Uterus (tissue), 3 donors: ENCODE measurements at regions not wholly inside any gene's neighbourhood (a gene's known extent, or its start where the extent isn't known, plus 50 kb on each side); places are given as distances from the start of the nearest gene placed in this dataset.

Experiments
- DNase-seq, 2 donors: peaks; one replicate each; pipeline ENCODE4 v3.0.0-alpha.2; 2019 to 2020
- H3K27ac ChIP-seq, 2 donors: fragments of 200-600 bp; sonication (generic); 1 replicate in 1 of 2; 2 replicates in 1 of 2; pipeline ENCODE4 v1.5.1; 2016 to 2018
- H3K27me3 ChIP-seq, 2 donors: fragments of 200-600 bp; sonication (generic); one replicate each; pipeline ENCODE4 v1.5.1; 2018 to 2019; ENCODE audit warnings: control low read depth in 1 of 2
- H3K36me3 ChIP-seq, 2 donors: fragments of 200-600 bp; sonication (generic); one replicate each; pipeline ENCODE4 v1.5.1; 2019; ENCODE audit warnings: control low read depth in 1 of 2
- H3K4me1 ChIP-seq, 2 donors: fragments of 200-600 bp; sonication (generic); one replicate each; pipeline ENCODE4 v1.5.1; 2018 to 2019; ENCODE audit warnings: control low read depth in 1 of 2
- H3K4me3 ChIP-seq, 2 donors: fragments of 200-600 bp; sonication (generic); 1 replicate in 1 of 2; 2 replicates in 1 of 2; pipeline ENCODE4 v1.5.1; 2018 to 2019; ENCODE audit warnings: mild to moderate bottlenecking in 1 of 2
- H3K9me3 ChIP-seq, 2 donors: fragments of 200-600 bp; sonication (generic); one replicate each; pipeline ENCODE4 v1.5.1; 2019; ENCODE audit warnings: control low read depth in 1 of 2
- POLR2A ChIP-seq, 2 donors: fragments of 450-650 bp; IDR thresholded peaks; one replicate each; pipeline ENCODE4 v1.6.1; 2016; ENCODE audit warnings: antibody characterized with exemption in 2 of 2, mild to moderate bottlenecking in 1 of 2, moderate library complexity in 1 of 2
- intact Hi-C: fragments of 100-400 bp; cut with DNase I; formaldehyde crosslinking; loops from one replicate; pipeline ENCODE4 v1.15.1; 2023; ENCODE audit warnings: low total_unique reads
- TF ChIP-seq, protein P1 (sequence below), 4 experiments: fragments of 200-600 bp in 2 of 4; fragments of 450-650 bp in 2 of 4; sonication (generic) in 2 of 4; IDR thresholded peaks; one replicate each; pipeline ENCODE4 v1.5.1; 2016 to 2019; ENCODE audit warnings: antibody characterized with exemption in 4 of 4, mild to moderate bottlenecking in 2 of 4, moderate library complexity in 1 of 4
- donor health status: DM: yes; HTN: yes; CAD: no.

DNA sequence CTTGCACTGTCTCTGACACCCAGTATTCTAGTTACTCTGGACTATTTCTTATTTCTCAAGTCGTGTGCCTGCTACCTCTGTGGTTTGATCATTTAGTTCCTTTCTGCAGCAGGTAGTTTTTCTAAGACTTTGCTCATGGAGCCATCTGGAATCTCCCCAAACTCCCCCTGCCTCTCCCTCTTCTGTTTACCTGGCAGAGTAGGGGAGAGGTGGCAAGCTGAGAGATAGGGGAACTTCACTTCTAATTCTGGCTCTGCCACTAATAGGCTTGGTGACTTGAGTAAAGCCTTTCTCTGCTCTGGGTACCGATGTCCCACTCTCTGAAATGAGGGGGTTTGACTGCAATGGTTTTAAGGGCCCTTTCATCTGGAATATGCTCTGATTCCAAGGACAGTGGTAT, 141.3 kb downstream of the CPEB2 start:
- no peaks in the 10 kb centered on the region for H3K36me3 ChIP-seq
- H3K4me3 ChIP-seq, result no peak overlapping the region
- H3K27ac ChIP-seq, result no peak overlapping the region
- no peak for TF ChIP-seq POLR2A (IDR thresholded peaks at IDR 0.05)
- H3K9me3 ChIP-seq, result no peaks in the 10 kb centered on the region
- intact Hi-C loops, result no loop called here
- no peak for DNase-seq
- no peaks in the 10 kb centered on the region for H3K27me3 ChIP-seq
- H3K4me1 ChIP-seq, result no peaks in the 10 kb centered on the region

DNA sequence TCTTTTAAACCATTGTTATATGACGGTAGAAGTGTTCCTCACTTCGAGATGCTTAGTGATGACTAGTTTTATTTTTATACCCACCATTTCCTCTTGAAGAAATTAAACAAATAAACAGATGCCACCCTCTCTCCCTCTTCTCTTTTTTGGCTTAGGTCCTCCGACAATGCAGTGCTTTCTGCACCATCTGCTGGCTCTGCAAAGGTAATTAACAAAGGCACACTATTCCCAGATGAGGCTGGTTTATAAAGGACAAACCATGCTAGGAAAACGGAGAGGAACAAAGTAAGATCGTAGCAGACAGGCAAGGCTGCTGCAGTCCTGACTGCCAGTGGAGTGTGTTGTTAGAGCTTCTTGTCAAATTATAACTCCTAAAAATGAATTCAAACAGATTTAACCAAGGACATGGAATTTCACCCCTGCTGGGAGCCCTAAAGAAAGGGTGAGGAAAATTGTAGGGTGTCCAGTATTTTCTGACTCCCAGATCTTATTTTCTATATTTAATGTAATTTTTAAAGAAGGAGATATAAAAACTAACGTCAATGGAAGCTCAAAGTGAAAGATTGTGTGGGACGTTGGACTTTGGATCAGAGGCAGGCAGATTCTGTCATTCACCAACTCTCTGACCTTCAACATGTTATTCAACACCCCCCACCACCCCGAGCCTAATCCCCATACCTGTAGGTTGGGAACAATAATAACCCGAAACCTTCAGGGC, 142.1 kb downstream of the CPEB2 start:
- Histone ChIP-seq H3K4me1 (peaks cover 0 to under 1% of the 10 kb centered on the region in 2 donors), H3K4me3 (no peak overlapping the region), H3K36me3 (no peaks in the 10 kb centered on the region), H3K27ac (no peak overlapping the region), H3K9me3 (no peaks in the 10 kb centered on the region), H3K27me3 (no peaks in the 10 kb centered on the region)
- intact Hi-C loops, result no loop called here
- TF ChIP-seq, protein P1, sequence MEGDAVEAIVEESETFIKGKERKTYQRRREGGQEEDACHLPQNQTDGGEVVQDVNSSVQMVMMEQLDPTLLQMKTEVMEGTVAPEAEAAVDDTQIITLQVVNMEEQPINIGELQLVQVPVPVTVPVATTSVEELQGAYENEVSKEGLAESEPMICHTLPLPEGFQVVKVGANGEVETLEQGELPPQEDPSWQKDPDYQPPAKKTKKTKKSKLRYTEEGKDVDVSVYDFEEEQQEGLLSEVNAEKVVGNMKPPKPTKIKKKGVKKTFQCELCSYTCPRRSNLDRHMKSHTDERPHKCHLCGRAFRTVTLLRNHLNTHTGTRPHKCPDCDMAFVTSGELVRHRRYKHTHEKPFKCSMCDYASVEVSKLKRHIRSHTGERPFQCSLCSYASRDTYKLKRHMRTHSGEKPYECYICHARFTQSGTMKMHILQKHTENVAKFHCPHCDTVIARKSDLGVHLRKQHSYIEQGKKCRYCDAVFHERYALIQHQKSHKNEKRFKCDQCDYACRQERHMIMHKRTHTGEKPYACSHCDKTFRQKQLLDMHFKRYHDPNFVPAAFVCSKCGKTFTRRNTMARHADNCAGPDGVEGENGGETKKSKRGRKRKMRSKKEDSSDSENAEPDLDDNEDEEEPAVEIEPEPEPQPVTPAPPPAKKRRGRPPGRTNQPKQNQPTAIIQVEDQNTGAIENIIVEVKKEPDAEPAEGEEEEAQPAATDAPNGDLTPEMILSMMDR (IDR thresholded peaks at IDR 0.05), result no peak
- TF ChIP-seq POLR2A (IDR thresholded peaks at IDR 0.05), result no peak
- no peak for DNase-seq

DNA sequence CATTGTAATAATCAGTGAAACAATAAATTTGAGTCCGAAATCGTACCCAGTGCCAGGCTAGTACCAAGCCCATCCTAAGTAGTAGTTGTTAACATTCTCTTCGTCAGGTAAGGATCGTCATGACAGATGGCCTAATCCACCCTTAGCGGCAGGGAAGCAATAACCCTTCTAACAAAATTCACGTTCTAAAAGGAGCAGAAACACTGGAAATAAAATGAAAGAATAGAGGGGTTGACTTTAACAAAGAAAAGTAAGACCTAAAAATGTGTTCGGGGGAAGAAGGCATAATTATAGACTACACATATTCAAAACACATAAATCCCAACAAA, 142.7 kb downstream of the CPEB2 start:
- Histone ChIP-seq H3K9me3 (no peaks in the 10 kb centered on the region), H3K36me3 (no peaks in the 10 kb centered on the region), H3K27me3 (no peaks in the 10 kb centered on the region), H3K4me1 (peaks cover 0 to 5% of the 10 kb centered on the region in 2 donors), H3K27ac (no peak overlapping the region), H3K4me3 (no peak overlapping the region)
- TF ChIP-seq, protein P1 (IDR thresholded peaks at IDR 0.05), result no peak
- TF ChIP-seq POLR2A (IDR thresholded peaks at IDR 0.05), result no peak
- no peak for DNase-seq
- intact Hi-C loops, result no loop called here

DNA sequence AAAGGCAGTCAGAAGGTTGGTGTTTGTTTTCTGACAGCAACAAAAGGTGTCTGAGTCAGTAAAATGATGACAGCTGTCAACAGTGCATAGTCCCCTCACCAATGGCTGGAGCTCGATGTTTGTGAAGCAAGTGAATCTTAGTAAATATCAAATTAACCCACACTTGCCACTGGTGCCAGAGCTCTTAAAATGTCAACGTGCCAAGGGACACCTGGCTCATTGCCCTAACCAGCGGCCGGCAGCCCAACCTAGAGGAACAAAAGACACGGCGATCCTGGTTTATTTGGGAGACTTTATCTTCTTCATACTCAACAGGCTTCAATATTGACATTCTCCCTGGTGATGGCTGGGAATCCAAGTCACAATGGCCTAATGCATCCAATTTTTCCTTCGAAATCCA, 143.4 kb downstream of the CPEB2 start:
- Histone ChIP-seq H3K27ac (no peak overlapping the region), H3K4me3 (no peak overlapping the region), H3K36me3 (no peaks in the 10 kb centered on the region), H3K4me1 (peaks cover 0 to 5% of the 10 kb centered on the region in 2 donors), H3K27me3 (no peaks in the 10 kb centered on the region), H3K9me3 (no peaks in the 10 kb centered on the region)
- intact Hi-C loops, result no loop called here
- no peak for TF ChIP-seq POLR2A (IDR thresholded peaks at IDR 0.05)
- TF ChIP-seq, protein P1 (IDR thresholded peaks at IDR 0.05), result no peak
- DNase-seq, result no peak

DNA sequence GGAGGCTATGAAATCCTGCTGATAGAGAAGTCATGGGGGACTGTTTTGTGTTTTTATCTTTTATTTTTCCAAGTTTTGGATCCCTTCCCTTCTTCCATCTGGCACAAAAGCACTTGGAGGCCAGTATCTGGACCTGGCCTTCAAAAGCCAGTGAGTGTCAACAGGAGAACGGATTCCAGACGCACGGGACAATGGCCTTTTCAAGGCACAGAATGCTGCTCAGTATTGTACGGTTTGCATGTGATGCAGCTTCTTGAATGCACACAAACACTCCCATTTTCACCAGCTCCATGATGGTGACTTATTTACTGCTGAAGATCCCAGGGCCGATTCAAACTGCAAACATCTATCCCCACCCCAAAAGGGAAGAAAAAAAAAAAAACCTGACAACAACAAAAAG, 145.4 kb downstream of the CPEB2 start:
- H3K27ac ChIP-seq, result no peak overlapping the region
- peaks cover 0 to 5% of the 10 kb centered on the region in 2 donors for H3K4me1 ChIP-seq
- no peaks in the 10 kb centered on the region for H3K36me3 ChIP-seq
- no peak for DNase-seq
- intact Hi-C loops, result no loop called here
- no peak for TF ChIP-seq POLR2A (IDR thresholded peaks at IDR 0.05)
- TF ChIP-seq, protein P1 (IDR thresholded peaks at IDR 0.05), result no peak
- no peak overlapping the region for H3K4me3 ChIP-seq
- no peaks in the 10 kb centered on the region for H3K9me3 ChIP-seq
- H3K27me3 ChIP-seq, result no peaks in the 10 kb centered on the region

DNA sequence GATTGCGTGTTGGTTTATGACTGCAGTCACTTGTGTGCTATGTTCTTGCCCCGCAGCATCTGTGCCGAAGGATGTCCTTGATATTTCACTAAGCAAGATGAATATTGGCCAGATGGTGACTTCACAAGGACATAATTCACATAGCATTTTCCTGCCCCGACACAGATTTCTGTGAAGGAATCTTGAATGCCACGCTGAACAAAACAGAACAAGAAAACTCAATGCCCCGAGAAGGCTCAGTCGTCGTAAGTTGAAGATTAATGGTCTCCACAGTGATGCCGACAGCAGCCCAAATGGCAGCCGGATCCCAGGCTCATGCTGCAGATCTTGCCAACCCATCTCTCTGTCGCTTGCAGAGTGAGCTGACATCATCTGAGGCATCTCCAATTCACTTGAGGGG, 145.9 kb downstream of the CPEB2 start:
- no peak for DNase-seq
- H3K9me3 ChIP-seq, result no peaks in the 10 kb centered on the region
- TF ChIP-seq POLR2A (IDR thresholded peaks at IDR 0.05), result no peak
- TF ChIP-seq, protein P1 (IDR thresholded peaks at IDR 0.05), result no peak
- no peaks in the 10 kb centered on the region for H3K36me3 ChIP-seq
- H3K4me1 ChIP-seq, result peaks cover 0 to 5% of the 10 kb centered on the region in 2 donors
- intact Hi-C loops, result no loop called here
- H3K27ac ChIP-seq, result no peak overlapping the region
- no peaks in the 10 kb centered on the region for H3K27me3 ChIP-seq
- no peak overlapping the region for H3K4me3 ChIP-seq
